Stimulated activated CD4-positive, alpha-beta T cell treated with anti-CD3 and anti-CD28 coated beads, TNF-alpha, amount 100 ng/mL, for 1 hour (primary cell): ENCODE measurements at regions not wholly inside any gene's neighbourhood (a gene's known extent, or its start where the extent isn't known, plus 50 kb on each side); places are given as distances from the start of the nearest gene placed in this dataset.

Source experiments
- DNase-seq, 3 donors: peaks; one replicate each; pipeline ENCODE4 v3.0.0-alpha.2; 2020; ENCODE audit warnings: low read depth in 3 of 3, low spot score in 1 of 3

- no peak for DNase-seq
Measured at GRCh38 chrX:20393944-20394343, 127.2 kb upstream of the RPS6KA3 start.

GRCh38 chrX:20388594-20388993 lies 121.9 kb upstream of the RPS6KA3 start:
- DNase-seq, result no peak

- DNase-seq, result no peak
Measured at GRCh38 chrX:20383477-20383876, 116.8 kb upstream of the RPS6KA3 start.

GRCh38 chrX:20382518-20383297 lies 116.0 kb upstream of the RPS6KA3 start:
- no peak for DNase-seq

- no peak for DNase-seq
Measured at GRCh38 chrX:20382082-20382481, 115.4 kb upstream of the RPS6KA3 start.

- DNase-seq, result no peak
Measured at GRCh38 chrX:20378233-20378920, 111.7 kb upstream of the RPS6KA3 start.

- DNase-seq, result no peak
Measured at GRCh38 chrX:20374900-20375438, 108.3 kb upstream of the RPS6KA3 start.

- no peak for DNase-seq
Measured at GRCh38 chrX:20374450-20374849, 107.7 kb upstream of the RPS6KA3 start.

GRCh38 chrX:20373063-20373462 lies 106.4 kb upstream of the RPS6KA3 start:
- DNase-seq, result no peak

- DNase-seq, result no peak
Measured at GRCh38 chrX:20372533-20372932, 105.8 kb upstream of the RPS6KA3 start.

GRCh38 chrX:20369468-20369867 lies 102.8 kb upstream of the RPS6KA3 start:
- no peak for DNase-seq

- DNase-seq, result no peak
Measured at GRCh38 chrX:20364238-20364637, 97.5 kb upstream of the RPS6KA3 start.

- DNase-seq, result no peak
Measured at GRCh38 chrX:20363275-20363674, 96.6 kb upstream of the RPS6KA3 start.

- DNase-seq, result no peak
Measured at GRCh38 chrX:20362268-20363267, 95.9 kb upstream of the RPS6KA3 start.

- DNase-seq, result no peak
Measured at GRCh38 chrX:20361890-20362262, 95.2 kb upstream of the RPS6KA3 start.

GRCh38 chrX:20361081-20361889 lies 94.6 kb upstream of the RPS6KA3 start:
- no peak for DNase-seq

- no peak for DNase-seq
Measured at GRCh38 chrX:20355187-20355586, 88.5 kb upstream of the RPS6KA3 start.

- no peak for DNase-seq
Measured at GRCh38 chrX:20354505-20354904, 87.8 kb upstream of the RPS6KA3 start.

GRCh38 chrX:20352935-20353336 lies 86.2 kb upstream of the RPS6KA3 start:
- no peak for DNase-seq

GRCh38 chrX:20352504-20352903 lies 85.8 kb upstream of the RPS6KA3 start:
- DNase-seq, result no peak
